GM12878 (cell line): ENCODE measurements at regions not wholly inside any gene's neighbourhood (a gene's known extent, or its start where the extent isn't known, plus 50 kb on each side); places are given as distances from the start of the nearest gene placed in this dataset.
A peak's percentile ranks its signal among the peaks of the same experiment; 100 is the strongest.

Experiments used
- ATAC-seq: fragments of 200-7000 bp; cut with Tn5 transposase; 3 replicates; pipeline ENCODE4 v1.9.1; 2020; ENCODE audit warnings: mild to moderate bottlenecking, moderate library complexity
- BruUV-seq: library from RNA; stranded (reverse); fragments of 400-500 nt; replicated peaks from 2 replicates; lab custom pipeline; 2021; lab: Mats Ljungman, UMichigan
- CTCF ChIA-PET: fragments of 300-600 bp; sonication (Branson Sonifier 250); formaldehyde crosslinking; extraction: SDS; loops from one replicate; lab custom pipeline; 2021; ENCODE audit warnings: inconsistent platforms; lab: Yijun Ruan, JAX
- POLR2A ChIA-PET: fragments of 350-600 bp; formaldehyde crosslinking; extraction: SDS; loops from one replicate; lab custom pipeline; 2021; ENCODE audit warnings: inconsistent platforms; lab: Charles Lee
- RAD21 ChIA-PET: fragments of 300-600 bp; sonication (Branson Sonifier 250); formaldehyde crosslinking; loops from one replicate; lab custom pipeline; 2023; ENCODE audit warnings: antibody characterized with exemption; ENCODE audit not compliant: unreplicated experiment; lab: Charles Lee
- SMC1A ChIA-PET: fragments of 300-600 bp; sonication (Branson Sonifier 250); formaldehyde crosslinking; loops from one replicate; lab custom pipeline; 2023; ENCODE audit not compliant: unreplicated experiment, uncharacterized antibody; lab: Charles Lee
- DNase-seq: peaks from one replicate; pipeline ENCODE4 v3.0.0-alpha.2; 2011; ENCODE audit warnings: low read depth, low spot score
- FAIRE-seq: peaks from 3 replicates; lab custom pipeline; 2011; peaks lifted over from hg19 to GRCh38; lab: Jason Lieb, UNC
- H2AFZ ChIP-seq: 2 replicates; pipeline ENCODE4 v1.6.0; 2011; ENCODE audit warnings: low read depth, low read length, control low read depth; ENCODE audit not compliant: control insufficient read depth
- H3K27ac ChIP-seq: 2 replicates; pipeline ENCODE4 v1.5.1; 2011; ENCODE audit warnings: control low read depth; ENCODE audit not compliant: control insufficient read depth, insufficient read depth
- H3K27me3 ChIP-seq, 2 experiments: replicated peaks in 1 of 2; 2 replicates each; pipeline versions ENCODE4 v1.6.0 to v1.6.1; 2011; ENCODE audit warnings: low read length in 1 of 2; ENCODE audit not compliant: control insufficient read depth in 2 of 2, insufficient read depth in 2 of 2
- H3K36me3 ChIP-seq, 2 experiments: 2 replicates each; pipeline ENCODE4 v1.5.1; 2011; ENCODE audit warnings: low read length in 1 of 2; ENCODE audit not compliant: control insufficient read depth in 2 of 2, insufficient read depth in 2 of 2
- H3K4me1 ChIP-seq: 2 replicates; pipeline ENCODE4 v1.6.1; 2011; ENCODE audit warnings: mild to moderate bottlenecking, low read length, moderate library complexity, mixed read lengths; ENCODE audit not compliant: control insufficient read depth, insufficient read depth
- H3K4me2 ChIP-seq: 2 replicates; pipeline ENCODE4 v1.6.0; 2011; ENCODE audit warnings: control low read depth; ENCODE audit not compliant: control insufficient read depth, insufficient read depth
- H3K4me3 ChIP-seq: fragments of 200-600 bp; sonication (generic); 2 replicates; pipeline ENCODE4 v1.5.1; 2016
- H3K79me2 ChIP-seq: 2 replicates; pipeline ENCODE4 v1.6.0; 2011; ENCODE audit warnings: low read length; ENCODE audit not compliant: control insufficient read depth, insufficient read depth
- H3K9ac ChIP-seq: 2 replicates; pipeline ENCODE4 v1.8.0; 2011; ENCODE audit warnings: low read length, control low read depth, mixed read lengths; ENCODE audit not compliant: control insufficient read depth, insufficient read depth
- H3K9me3 ChIP-seq: replicated peaks from 3 replicates; pipeline ENCODE4 v1.5.1; 2011; ENCODE audit warnings: mild to moderate bottlenecking, low read length; ENCODE audit not compliant: control insufficient read depth, insufficient read depth
- H4K20me1 ChIP-seq: 2 replicates; pipeline ENCODE4 v1.6.0; 2011; ENCODE audit not compliant: control insufficient read depth, insufficient read depth
- CBFB ChIP-seq: IDR thresholded peaks from 2 replicates; pipeline ENCODE4 v1.6.1; 2016; ENCODE audit warnings: antibody characterized with exemption, low read depth
- STAT1 ChIP-seq: fragments of 450-650 bp; conservative IDR thresholded peaks from 2 replicates; pipeline ENCODE4 v1.6.1; 2014; ENCODE audit warnings: antibody characterized with exemption, mild to moderate bottlenecking
- TCF3 ChIP-seq: IDR thresholded peaks from 2 replicates; pipeline ENCODE4 v1.6.1; 2012; ENCODE audit warnings: low read depth, mild to moderate bottlenecking, low read length, borderline replicate concordance; ENCODE audit not compliant: insufficient read depth
- WGBS: methylation state at CpG from one replicate; pipeline ENCODE4 v1.1.6; 2016; ENCODE audit warnings: low lambda C conversion rate; ENCODE audit not compliant: insufficient replicate concordance, insufficient coverage; ENCODE audit errors: missing lambda C conversion rate; 5-methylcytosine and 5-hydroxymethylcytosine counted together
- in situ Hi-C: fragments of 300-500 bp; cut with MboI; formaldehyde crosslinking; loops from 9 replicates; pipeline ENCODE4 v1.14.3; 2018; ENCODE audit warnings: mixed read lengths
- intact Hi-C: fragments of 100-400 bp; cut with micrococcal nuclease; formaldehyde crosslinking; loops from one replicate; pipeline ENCODE4 v1.14.2; 2022; ENCODE audit not compliant: unreplicated experiment
- TF ChIP-seq, protein P1 (sequence below): IDR thresholded peaks from 2 replicates; pipeline ENCODE4 v1.6.1; 2011; ENCODE audit warnings: borderline replicate concordance, low read depth, mild to moderate bottlenecking, moderate library complexity, low read length; ENCODE audit not compliant: insufficient read depth, poor library complexity, severe bottlenecking

DNA sequence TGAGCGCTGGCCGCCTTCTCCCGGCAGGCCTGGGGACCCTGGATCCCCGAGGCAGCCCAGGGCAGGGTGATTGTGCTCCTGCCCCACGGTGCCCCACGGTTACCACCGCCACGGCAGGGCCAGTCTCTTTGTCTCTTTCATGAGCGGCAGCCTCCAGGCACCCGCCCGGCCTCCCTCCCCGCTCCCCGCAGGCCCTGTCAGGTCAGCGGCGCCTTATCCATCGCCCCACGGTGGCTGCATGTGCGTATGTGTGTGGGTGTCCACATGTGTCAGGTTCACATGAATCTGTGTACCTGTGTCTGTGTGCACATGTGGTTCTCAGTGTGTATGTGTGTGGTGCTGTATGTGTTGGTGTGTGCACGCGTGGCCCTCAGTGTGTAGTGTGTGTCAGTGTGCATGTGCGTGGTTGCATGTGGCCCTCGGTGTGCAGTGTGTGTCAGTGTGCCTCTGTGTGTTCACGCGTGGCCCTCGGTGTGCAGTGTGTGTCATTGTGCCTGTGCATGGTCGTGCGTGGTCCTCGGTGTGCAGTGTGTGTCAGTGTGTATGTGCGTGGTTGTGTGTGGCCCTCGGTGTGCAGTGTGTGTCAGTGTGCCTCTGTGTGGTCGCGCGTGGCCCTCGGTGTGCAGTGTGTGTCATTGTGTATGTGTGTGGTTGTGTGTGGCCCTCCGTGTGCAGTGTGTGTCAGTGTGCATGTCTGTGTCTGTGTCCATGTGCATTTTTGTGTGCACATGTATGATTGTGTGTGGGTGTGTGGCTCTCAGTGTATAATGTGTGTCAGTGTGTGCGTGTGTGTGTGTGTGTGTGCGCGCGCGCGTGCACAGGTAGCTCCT lies 239.2 kb upstream of the GSE1 start:
- no peaks in the 10 kb centered on the region for H3K36me3 ChIP-seq
- ChIA-PET SMC1A (no interaction called here), RAD21 (no interaction called here), POLR2A (no interaction called here), CTCF (no interaction called here)
- no TSS peak for BruUV-seq
- ATAC-seq (no peak), DNase-seq (no peak), FAIRE-seq (no peak)
- H3K79me2 ChIP-seq = no peaks in the 10 kb centered on the region
- intact Hi-C loops = no loop called here
- no peak overlapping the region for H3K27ac ChIP-seq
- in situ Hi-C loops = no loop called here
- 0 out of 2 replicates have a peak, but pooled peaks have one; percentile 40 for TF ChIP-seq TCF3
- TF ChIP-seq, protein P1, sequence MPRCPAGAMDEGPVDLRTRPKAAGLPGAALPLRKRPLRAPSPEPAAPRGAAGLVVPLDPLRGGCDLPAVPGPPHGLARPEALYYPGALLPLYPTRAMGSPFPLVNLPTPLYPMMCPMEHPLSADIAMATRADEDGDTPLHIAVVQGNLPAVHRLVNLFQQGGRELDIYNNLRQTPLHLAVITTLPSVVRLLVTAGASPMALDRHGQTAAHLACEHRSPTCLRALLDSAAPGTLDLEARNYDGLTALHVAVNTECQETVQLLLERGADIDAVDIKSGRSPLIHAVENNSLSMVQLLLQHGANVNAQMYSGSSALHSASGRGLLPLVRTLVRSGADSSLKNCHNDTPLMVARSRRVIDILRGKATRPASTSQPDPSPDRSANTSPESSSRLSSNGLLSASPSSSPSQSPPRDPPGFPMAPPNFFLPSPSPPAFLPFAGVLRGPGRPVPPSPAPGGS = peak; percentile 20
- no peak for TF ChIP-seq STAT1
- H3K27me3 ChIP-seq = peaks cover 0 to 2% of the 10 kb centered on the region in 2 experiments; a peak in 1 of 4 replicates
- H2AFZ ChIP-seq = no peak overlapping the region
- H3K4me3 ChIP-seq = no peak overlapping the region
- H3K9ac ChIP-seq = no peak overlapping the region
- H4K20me1 ChIP-seq = no peaks in the 10 kb centered on the region
- H3K9me3 ChIP-seq = no peaks in the 10 kb centered on the region
- no peaks in the 10 kb centered on the region for H3K4me1 ChIP-seq
- H3K4me2 ChIP-seq = no peak overlapping the region
- WGBS = 66% methylated on average over 41 of the region's 41 CpGs

DNA sequence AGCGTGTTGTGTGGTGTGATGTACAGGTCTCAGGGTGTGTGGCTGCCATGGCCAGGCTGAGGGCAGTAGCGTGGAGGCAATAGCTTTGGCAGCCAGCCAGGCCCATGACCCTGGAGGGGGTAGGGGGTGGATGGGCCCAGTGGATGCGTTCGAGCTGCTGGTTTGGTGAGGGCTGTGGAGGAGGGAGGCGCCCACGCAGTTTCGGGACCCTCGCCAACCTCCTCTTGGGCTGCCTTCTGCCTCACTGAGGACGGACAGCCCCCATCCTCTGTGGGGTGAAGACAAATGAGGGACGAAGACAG lies 238.6 kb upstream of the GSE1 start:
- ChIA-PET RAD21 (no interaction called here), SMC1A (no interaction called here), POLR2A (no interaction called here), CTCF (no interaction called here)
- Histone ChIP-seq H3K4me3 (no peak overlapping the region), H3K36me3 (no peaks in the 10 kb centered on the region), H3K4me1 (no peaks in the 10 kb centered on the region), H3K79me2 (no peaks in the 10 kb centered on the region), H3K27ac (no peak overlapping the region), H2AFZ (no peak overlapping the region), H3K9ac (no peak overlapping the region), H3K4me2 (no peak overlapping the region), H3K9me3 (no peaks in the 10 kb centered on the region), H4K20me1 (no peaks in the 10 kb centered on the region), H3K27me3 (peaks cover 0 to 2% of the 10 kb centered on the region in 2 experiments; a peak in 3 of 4 replicates)
- in situ Hi-C loops (no loop called here), intact Hi-C loops (no loop called here)
- FAIRE-seq (no peak), ATAC-seq (no peak), DNase-seq (no peak)
- no peak for TF ChIP-seq CBFB
- no TSS peak for BruUV-seq
- WGBS = 16% methylated on average over 10 of the region's 10 CpGs
